Activated T-helper 1 cell treated with anti-CD3 and anti-CD28 coated beads, Interleukin-12 subunit alpha, Interleukin-12 subunit beta, Interleukin-2, Interleukin-4 antibody, amounts not matched to agents 30 ng/mL and 10 ng/mL and 1 ng/mL, durations not matched to agents 14 hours and 24 hours and 36 hours (primary cell): ENCODE measurements at regions not wholly inside any gene's neighbourhood (a gene's known extent, or its start where the extent isn't known, plus 50 kb on each side); places are given as distances from the start of the nearest gene placed in this dataset.

Experiments used
- DNase-seq: peaks from one replicate; pipeline ENCODE4 v3.0.0; 2021; ENCODE audit warnings: low spot score
- H3K27ac Mint-ChIP-seq: one replicate; pipeline ENCODE4 v1.8.0; 2021; ENCODE audit warnings: mild to moderate bottlenecking, mixed read lengths
- H3K27me3 Mint-ChIP-seq: one replicate; pipeline ENCODE4 v1.8.0; 2022; ENCODE audit warnings: mild to moderate bottlenecking, moderate library complexity, mixed read lengths; ENCODE audit not compliant: insufficient read depth
- H3K36me3 Mint-ChIP-seq: one replicate; pipeline ENCODE4 v1.8.0; 2021; ENCODE audit warnings: low read depth, mixed read lengths
- H3K4me1 Mint-ChIP-seq: one replicate; pipeline ENCODE4 v1.8.0; 2021; ENCODE audit warnings: low read depth, mixed read lengths
- H3K4me3 Mint-ChIP-seq: one replicate; pipeline ENCODE4 v1.8.0; 2021; ENCODE audit warnings: mild to moderate bottlenecking, moderate library complexity, mixed read lengths
- H3K9me3 Mint-ChIP-seq: one replicate; pipeline ENCODE4 v1.8.0; 2021; ENCODE audit warnings: mixed read lengths
- intact Hi-C: fragments of 100-400 bp; cut with micrococcal nuclease; formaldehyde crosslinking; loops from one replicate; pipeline ENCODE4 v1.15.1; 2024

GRCh38 chr5:43967165-43967564, 364.2 kb downstream of the NNT start:
- Mint-ChIP-seq H3K9me3 (peaks cover 24% of the 10 kb centered on the region), H3K4me3 (no peak overlapping the region), H3K36me3 (no peaks in the 10 kb centered on the region), H3K4me1 (no peaks in the 10 kb centered on the region), H3K27ac (no peak overlapping the region), H3K27me3 (no peaks in the 10 kb centered on the region)
- DNase-seq: no peak
- intact Hi-C loops: loop anchor here (10.0 kb wide), 1 partner anchor 1372 kb away; no protein-coding TSS in a partner anchor

GRCh38 chr5:43959144-43959543, 356.2 kb downstream of the NNT start:
- H3K4me3 Mint-ChIP-seq: no peak overlapping the region
- H3K27ac Mint-ChIP-seq: no peak overlapping the region
- no peaks in the 10 kb centered on the region for H3K4me1 Mint-ChIP-seq
- DNase-seq: no peak
- no peaks in the 10 kb centered on the region for H3K36me3 Mint-ChIP-seq
- H3K9me3 Mint-ChIP-seq: peaks cover 11% of the 10 kb centered on the region
- H3K27me3 Mint-ChIP-seq: no peaks in the 10 kb centered on the region
- intact Hi-C loops: no loop called here

GRCh38 chr5:43947935-43948334, 345.0 kb downstream of the NNT start:
- Mint-ChIP-seq H3K36me3 (no peaks in the 10 kb centered on the region), H3K4me1 (no peaks in the 10 kb centered on the region), H3K27ac (no peak overlapping the region), H3K9me3 (peaks cover 5% of the 10 kb centered on the region), H3K27me3 (no peaks in the 10 kb centered on the region), H3K4me3 (no peak overlapping the region)
- DNase-seq: no peak
- intact Hi-C loops: no loop called here

GRCh38 chr5:43941806-43942205, 338.8 kb downstream of the NNT start:
- DNase-seq: no peak
- Mint-ChIP-seq H3K9me3 (peaks cover 17% of the 10 kb centered on the region), H3K4me1 (no peaks in the 10 kb centered on the region), H3K27ac (no peak overlapping the region), H3K4me3 (no peak overlapping the region), H3K27me3 (no peaks in the 10 kb centered on the region), H3K36me3 (no peaks in the 10 kb centered on the region)
- intact Hi-C loops: no loop called here

GRCh38 chr5:43940562-43940961, 337.6 kb downstream of the NNT start:
- no peak for DNase-seq
- Mint-ChIP-seq H3K36me3 (no peaks in the 10 kb centered on the region), H3K27ac (no peak overlapping the region), H3K9me3 (peaks cover 14% of the 10 kb centered on the region), H3K4me1 (no peaks in the 10 kb centered on the region), H3K4me3 (no peak overlapping the region), H3K27me3 (no peaks in the 10 kb centered on the region)
- intact Hi-C loops: no loop called here

- H3K9me3 Mint-ChIP-seq: peaks cover under 1% of the 10 kb centered on the region
- H3K27ac Mint-ChIP-seq: no peak overlapping the region
- DNase-seq: no peak
- no peaks in the 10 kb centered on the region for H3K36me3 Mint-ChIP-seq
- no peaks in the 10 kb centered on the region for H3K27me3 Mint-ChIP-seq
- H3K4me3 Mint-ChIP-seq: no peak overlapping the region
- no peaks in the 10 kb centered on the region for H3K4me1 Mint-ChIP-seq
- intact Hi-C loops: no loop called here
These were observed 323.9 kb downstream of the NNT start for GRCh38 chr5:43926923-43927322.

- Mint-ChIP-seq H3K27me3 (no peaks in the 10 kb centered on the region), H3K4me1 (no peaks in the 10 kb centered on the region), H3K4me3 (no peak overlapping the region), H3K27ac (no peak overlapping the region), H3K9me3 (peaks cover 6% of the 10 kb centered on the region), H3K36me3 (no peaks in the 10 kb centered on the region)
- intact Hi-C loops: no loop called here
- no peak for DNase-seq
These were observed 317.4 kb downstream of the NNT start for GRCh38 chr5:43920422-43920821.

GRCh38 chr5:43917925-43918324, 314.9 kb downstream of the NNT start:
- intact Hi-C loops: no loop called here
- Mint-ChIP-seq H3K36me3 (no peaks in the 10 kb centered on the region), H3K9me3 (peaks cover 6% of the 10 kb centered on the region), H3K4me1 (no peaks in the 10 kb centered on the region), H3K27ac (no peak overlapping the region), H3K4me3 (no peak overlapping the region), H3K27me3 (no peaks in the 10 kb centered on the region)
- DNase-seq: no peak

GRCh38 chr5:43903129-43903528, 300.1 kb downstream of the NNT start:
- Mint-ChIP-seq H3K9me3 (no peaks in the 10 kb centered on the region), H3K27ac (no peak overlapping the region), H3K4me1 (no peaks in the 10 kb centered on the region), H3K27me3 (peaks cover 1% of the 10 kb centered on the region), H3K4me3 (no peak overlapping the region), H3K36me3 (no peaks in the 10 kb centered on the region)
- no peak for DNase-seq
- intact Hi-C loops: no loop called here

GRCh38 chr5:43900974-43901373, 298.0 kb downstream of the NNT start:
- H3K27ac Mint-ChIP-seq: no peak overlapping the region
- no peak overlapping the region for H3K4me3 Mint-ChIP-seq
- peaks cover 1% of the 10 kb centered on the region for H3K27me3 Mint-ChIP-seq
- no peaks in the 10 kb centered on the region for H3K36me3 Mint-ChIP-seq
- DNase-seq: no peak
- no peaks in the 10 kb centered on the region for H3K9me3 Mint-ChIP-seq
- intact Hi-C loops: no loop called here
- no peaks in the 10 kb centered on the region for H3K4me1 Mint-ChIP-seq

GRCh38 chr5:43895876-43896275, 292.9 kb downstream of the NNT start:
- Mint-ChIP-seq H3K4me1 (no peaks in the 10 kb centered on the region), H3K36me3 (no peaks in the 10 kb centered on the region), H3K27me3 (peaks cover under 1% of the 10 kb centered on the region), H3K27ac (no peak overlapping the region), H3K4me3 (no peak overlapping the region), H3K9me3 (no peaks in the 10 kb centered on the region)
- no peak for DNase-seq
- intact Hi-C loops: no loop called here

- intact Hi-C loops: no loop called here
- Mint-ChIP-seq H3K27ac (no peak overlapping the region), H3K9me3 (no peaks in the 10 kb centered on the region), H3K4me3 (no peak overlapping the region), H3K36me3 (no peaks in the 10 kb centered on the region), H3K27me3 (no peaks in the 10 kb centered on the region), H3K4me1 (no peaks in the 10 kb centered on the region)
- no peak for DNase-seq
These were observed 291.1 kb downstream of the NNT start for GRCh38 chr5:43893951-43894684.

GRCh38 chr5:43891112-43891511, 288.1 kb downstream of the NNT start:
- H3K9me3 Mint-ChIP-seq: no peaks in the 10 kb centered on the region
- intact Hi-C loops: no loop called here
- no peaks in the 10 kb centered on the region for H3K4me1 Mint-ChIP-seq
- no peak overlapping the region for H3K4me3 Mint-ChIP-seq
- H3K36me3 Mint-ChIP-seq: no peaks in the 10 kb centered on the region
- no peak for DNase-seq
- H3K27me3 Mint-ChIP-seq: no peaks in the 10 kb centered on the region
- no peak overlapping the region for H3K27ac Mint-ChIP-seq

- Mint-ChIP-seq H3K4me3 (no peak overlapping the region), H3K9me3 (no peaks in the 10 kb centered on the region), H3K27ac (no peak overlapping the region), H3K4me1 (no peaks in the 10 kb centered on the region), H3K36me3 (no peaks in the 10 kb centered on the region), H3K27me3 (no peaks in the 10 kb centered on the region)
- intact Hi-C loops: no loop called here
- no peak for DNase-seq
These were observed 286.3 kb downstream of the NNT start for GRCh38 chr5:43889233-43889632.
